ENCODE measurements at regions not wholly inside any gene's neighbourhood (a gene's known extent, or its start where the extent isn't known, plus 50 kb on each side); places are given as distances from the start of the nearest gene placed in this dataset.

DNA sequence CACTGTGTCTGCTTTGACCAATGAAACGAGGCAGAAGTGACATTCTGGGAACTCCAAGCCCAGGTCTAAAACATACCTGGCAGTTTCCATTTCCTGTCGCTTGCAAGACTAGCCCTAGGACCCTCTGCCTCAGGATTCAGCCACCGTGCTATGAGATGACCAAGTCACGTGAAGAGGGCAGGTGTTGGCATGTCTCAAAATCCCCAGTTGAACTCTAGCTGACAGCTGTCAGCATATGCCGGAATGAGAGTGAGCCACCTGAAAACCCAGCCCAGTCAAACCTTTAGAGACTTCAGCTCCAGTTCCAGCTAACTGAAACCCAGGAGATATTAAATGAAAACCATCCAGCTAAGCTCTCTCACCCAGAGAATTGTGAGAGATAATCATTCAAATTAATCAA lies 89.9 kb upstream of the PPP1R3A start:
- H3K9me3 ChIP-seq (replicated peaks in 1 of 3), result no peaks in the 10 kb centered on the region
- intact Hi-C loops (cut with DNase I), result no loop called here
- H3K27me3 ChIP-seq, result no peaks in the 10 kb centered on the region
- TF ChIP-seq POLR2A (IDR thresholded peaks at IDR 0.05) (no peak), CTCF (IDR thresholded peaks at IDR 0.05) (no peak)
- no peaks in the 10 kb centered on the region for H3K36me3 ChIP-seq (replicated peaks in 1 of 2)
- no peak for DNase-seq
- H3K27ac ChIP-seq, result no peak overlapping the region
- H3K4me1 ChIP-seq (replicated peaks in 1 of 2), result no peaks in the 10 kb centered on the region
- 53 to 82% (median 77%) methylated on average over 3 to 5 of the region's 5 CpGs for WGBS, 4 donors
- no peak overlapping the region for H3K4me3 ChIP-seq

- no peak for TF ChIP-seq POLR2A (IDR thresholded peaks at IDR 0.05)
- no peak for TF ChIP-seq CTCF (IDR thresholded peaks at IDR 0.05)
- Histone ChIP-seq H3K27me3 (no peaks in the 10 kb centered on the region), H3K4me1 (replicated peaks in 1 of 2) (no peaks in the 10 kb centered on the region), H3K27ac (no peak overlapping the region), H3K9me3 (replicated peaks in 1 of 3) (no peaks in the 10 kb centered on the region), H3K36me3 (replicated peaks in 1 of 2) (no peaks in the 10 kb centered on the region), H3K4me3 (no peak overlapping the region)
- intact Hi-C loops (cut with DNase I), result no loop called here
- 11 to 15% (median 12%) methylated on average over 2 of the region's 2 CpGs for WGBS, 4 donors
- DNase-seq, result no peak
Observed at GRCh38 chr7:114007386-114007785, 88.6 kb upstream of the PPP1R3A start.

- H3K4me1 ChIP-seq (replicated peaks in 1 of 2), result no peaks in the 10 kb centered on the region
- DNase-seq, result no peak
- H3K27ac ChIP-seq, result no peak overlapping the region
- H3K27me3 ChIP-seq, result no peaks in the 10 kb centered on the region
- no peaks in the 10 kb centered on the region for H3K9me3 ChIP-seq (replicated peaks in 1 of 3)
- H3K36me3 ChIP-seq (replicated peaks in 1 of 2), result no peaks in the 10 kb centered on the region
- intact Hi-C loops (cut with DNase I), result no loop called here
- H3K4me3 ChIP-seq, result no peak overlapping the region
- TF ChIP-seq CTCF (IDR thresholded peaks at IDR 0.05), result no peak
- no peak for TF ChIP-seq POLR2A (IDR thresholded peaks at IDR 0.05)
Observed at GRCh38 chr7:113998934-113999333, 80.1 kb upstream of the PPP1R3A start.

- 65 to 73% (median 71%) methylated on average over 4 of the region's 4 CpGs for WGBS, 4 donors
- intact Hi-C loops (cut with DNase I), result no loop called here
- no peaks in the 10 kb centered on the region for H3K9me3 ChIP-seq (replicated peaks in 1 of 3)
Observed at GRCh38 chr7:113996405-113996804, 77.6 kb upstream of the PPP1R3A start.

More at GRCh38 chr7:113996405-113996804, 77.6 kb upstream of the PPP1R3A start:
- no peaks in the 10 kb centered on the region for H3K4me1 ChIP-seq (replicated peaks in 1 of 2)
- H3K4me3 ChIP-seq, result no peak overlapping the region
- TF ChIP-seq POLR2A (IDR thresholded peaks at IDR 0.05), result no peak
- TF ChIP-seq CTCF (IDR thresholded peaks at IDR 0.05), result no peak
- no peaks in the 10 kb centered on the region for H3K27me3 ChIP-seq
- H3K36me3 ChIP-seq (replicated peaks in 1 of 2), result no peaks in the 10 kb centered on the region
- H3K27ac ChIP-seq, result no peak overlapping the region
- DNase-seq, result no peak

All from adrenal gland (tissue), 9 donors.